NCI-H460 (cell line): ENCODE measurements at regions not wholly inside any gene's neighbourhood (a gene's known extent, or its start where the extent isn't known, plus 50 kb on each side); places are given as distances from the start of the nearest gene placed in this dataset.

Source experiments
- DNase-seq: peaks from one replicate; pipeline ENCODE4 v3.0.0-alpha.2; 2016; ENCODE audit warnings: low read depth; ENCODE audit errors: extremely low read depth

DNA sequence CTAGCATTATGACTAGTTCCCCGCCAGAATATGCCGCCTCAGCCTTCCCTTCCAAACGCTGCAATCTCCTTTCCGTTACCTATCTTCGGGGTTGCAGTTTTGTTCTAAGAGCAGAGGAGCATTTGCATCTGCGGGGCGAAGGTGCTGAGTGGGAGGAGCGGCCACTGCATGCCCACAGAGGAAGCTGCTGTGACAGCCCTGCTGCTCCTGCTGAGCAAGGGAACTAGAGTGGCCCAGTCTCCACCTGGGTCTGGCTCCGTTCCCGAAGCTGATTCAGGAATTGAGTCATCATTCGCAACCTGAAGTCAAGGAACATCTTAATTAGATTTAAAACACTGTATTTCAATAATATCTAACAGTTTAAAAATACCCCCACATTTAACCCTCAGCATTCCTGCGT lies 98.2 kb upstream of the TJP1 start:
- DNase-seq, result no peak

- DNase-seq, result no peak
Measured at GRCh38 chr15:29919380-29919881, 97.2 kb upstream of the TJP1 start.

DNA sequence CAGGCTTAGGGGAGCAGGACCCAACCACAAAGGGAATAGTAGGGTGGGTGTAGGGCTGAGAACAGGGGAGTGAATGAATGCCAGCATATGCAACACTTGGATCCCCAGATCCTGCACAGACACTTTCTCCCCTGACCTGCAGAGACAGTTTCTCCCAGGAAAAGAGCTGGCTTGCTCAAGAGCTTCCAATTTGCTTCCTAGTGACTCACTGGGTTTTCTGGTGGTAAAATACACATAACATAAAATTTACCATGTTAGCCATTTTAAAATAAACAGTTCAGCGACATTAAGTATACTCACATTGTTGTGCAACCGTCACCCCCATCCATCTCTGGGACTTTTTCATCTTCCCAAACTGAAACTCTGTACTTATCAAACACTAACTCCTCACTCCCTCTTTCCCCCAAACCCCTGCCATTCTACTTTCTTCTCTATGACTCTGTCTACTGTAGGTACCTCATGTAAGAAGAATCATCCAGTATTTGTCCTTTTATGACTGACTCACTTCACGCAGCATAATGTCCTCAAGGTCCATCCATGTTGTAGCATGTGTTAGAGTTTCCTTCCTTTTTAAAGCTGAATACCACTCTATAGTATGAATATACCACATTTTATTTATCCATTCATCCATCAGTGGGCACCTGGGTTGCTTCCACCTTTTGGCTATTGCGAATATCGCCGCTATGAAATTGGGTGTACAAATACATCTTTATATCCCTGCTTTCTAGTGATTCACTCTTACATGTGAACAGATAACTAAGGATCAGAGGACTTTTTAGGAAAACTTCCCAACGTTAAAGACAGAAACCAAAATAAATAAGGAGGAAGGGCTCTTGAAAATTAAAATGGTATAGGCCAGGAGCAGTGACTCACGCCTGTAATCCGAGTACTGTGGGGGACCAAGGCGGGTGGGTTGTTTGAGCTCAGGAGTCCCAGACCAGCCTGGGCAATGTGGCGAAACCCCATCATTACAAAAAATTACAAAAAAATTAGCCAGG lies 95.6 kb upstream of the TJP1 start:
- DNase-seq, result no peak

GRCh38 chr15:29914511-29914926 lies 92.3 kb upstream of the TJP1 start:
- no peak for DNase-seq

DNA sequence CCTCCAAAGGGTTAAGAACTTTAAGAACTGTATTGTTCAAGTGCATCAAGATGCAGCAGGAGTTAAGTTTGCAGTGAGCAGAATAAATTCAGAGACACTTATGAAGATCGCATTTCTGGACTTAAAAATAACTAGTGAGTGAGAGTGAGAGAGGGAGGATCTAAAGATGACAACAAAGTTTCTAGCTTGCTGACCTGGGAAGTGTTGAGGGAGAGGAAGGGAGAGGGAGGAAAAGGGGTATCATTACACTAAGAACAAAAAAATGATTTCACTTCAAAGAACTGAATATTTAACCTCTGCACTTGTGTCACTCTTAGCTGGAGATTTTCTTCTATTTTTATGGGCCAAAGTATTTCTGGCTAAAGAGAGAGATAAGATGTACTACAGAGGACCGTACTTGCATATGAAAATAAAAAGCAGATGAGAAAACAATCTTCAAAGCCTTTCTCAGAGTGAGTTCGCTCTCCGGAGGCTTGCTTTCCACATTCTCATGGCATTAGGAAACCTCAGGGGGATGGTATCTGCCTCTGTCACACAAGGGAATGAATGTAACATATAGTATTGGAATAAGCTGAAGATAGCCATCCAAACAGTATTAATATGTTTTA lies 91.4 kb upstream of the TJP1 start:
- DNase-seq, result no peak

- no peak for DNase-seq
Measured at GRCh38 chr15:29911705-29912104, 89.4 kb upstream of the TJP1 start.

DNA sequence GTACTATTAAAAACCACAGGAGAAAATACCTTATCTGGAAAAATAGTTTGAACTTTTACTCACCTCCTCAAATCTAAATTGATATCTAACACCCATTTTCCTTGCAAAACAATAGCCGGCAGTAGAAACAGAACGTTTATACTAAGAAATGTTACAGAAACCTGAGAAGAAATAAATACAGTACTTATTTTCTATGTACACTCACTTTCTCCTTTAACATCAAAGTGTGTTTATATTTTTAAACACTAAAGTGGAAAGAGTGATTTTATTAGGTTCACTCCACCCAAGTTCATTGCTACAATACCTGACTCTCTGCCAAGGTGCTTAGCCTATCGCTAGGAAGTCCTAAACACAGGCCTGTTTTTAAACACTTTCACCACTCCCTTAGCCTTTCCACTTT lies 87.8 kb upstream of the TJP1 start:
- no peak for DNase-seq

DNA sequence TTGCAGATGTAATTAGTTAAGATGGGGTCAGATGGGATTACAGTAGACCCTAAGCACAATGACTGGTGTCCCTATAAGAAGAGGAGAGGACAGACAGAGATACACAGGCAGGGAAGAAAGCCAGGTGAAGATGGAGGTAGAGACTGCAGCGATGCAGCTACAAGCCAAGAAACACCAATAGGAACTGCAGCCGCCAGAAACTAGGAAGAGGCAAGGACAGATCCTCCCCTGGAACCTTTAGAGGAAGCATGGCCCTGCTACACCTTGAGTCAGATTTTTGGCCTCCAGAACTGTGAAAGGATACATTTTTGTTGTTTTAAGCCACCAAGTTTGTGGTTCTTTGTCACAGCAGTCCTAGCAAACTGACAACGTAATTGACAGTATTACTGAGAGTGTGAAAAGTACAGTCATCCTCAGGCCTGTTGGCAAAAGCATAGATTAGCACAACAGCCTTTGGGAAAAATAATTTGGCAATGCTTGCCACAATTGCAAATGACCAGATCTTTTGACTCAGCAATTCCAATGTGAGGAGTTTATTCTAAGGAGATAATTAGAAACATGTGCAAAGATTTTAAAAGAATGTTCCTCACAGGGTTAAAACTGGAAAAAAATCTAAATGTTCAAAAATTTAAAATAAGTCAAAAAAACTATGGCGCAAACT lies 82.6 kb upstream of the TJP1 start:
- DNase-seq, result no peak

DNA sequence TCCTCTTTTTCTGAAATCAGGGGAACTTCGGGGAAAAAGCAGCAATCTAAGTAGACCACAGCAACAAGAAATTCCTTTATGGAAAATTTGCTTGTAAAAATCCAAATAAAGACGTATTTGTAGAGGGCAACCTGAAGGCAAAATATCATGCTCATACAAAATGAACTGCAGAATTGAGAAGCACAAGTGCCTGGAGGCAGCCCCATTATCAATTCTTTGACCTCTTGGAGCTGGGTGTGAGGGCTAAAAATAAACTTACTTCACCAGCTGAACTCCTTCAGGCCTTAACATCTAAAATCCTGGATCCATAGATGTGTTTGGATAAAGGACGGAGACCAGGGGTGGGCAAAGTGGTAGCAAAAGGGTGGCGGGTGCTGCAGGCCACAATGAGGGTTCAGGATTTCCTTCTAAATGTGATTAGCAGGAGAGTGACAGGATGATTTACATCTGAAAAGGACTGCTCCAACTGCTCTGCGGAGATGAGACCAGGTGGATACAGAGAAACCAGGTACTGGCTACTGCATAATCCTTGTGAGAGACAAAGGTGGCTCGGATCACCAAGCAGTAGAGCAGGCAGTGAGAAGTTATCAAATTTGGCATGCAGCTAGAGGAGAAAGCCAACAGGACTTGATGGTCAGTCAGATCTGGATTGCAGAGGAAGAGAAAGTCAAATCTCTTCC lies 81.7 kb upstream of the TJP1 start:
- no peak for DNase-seq

DNA sequence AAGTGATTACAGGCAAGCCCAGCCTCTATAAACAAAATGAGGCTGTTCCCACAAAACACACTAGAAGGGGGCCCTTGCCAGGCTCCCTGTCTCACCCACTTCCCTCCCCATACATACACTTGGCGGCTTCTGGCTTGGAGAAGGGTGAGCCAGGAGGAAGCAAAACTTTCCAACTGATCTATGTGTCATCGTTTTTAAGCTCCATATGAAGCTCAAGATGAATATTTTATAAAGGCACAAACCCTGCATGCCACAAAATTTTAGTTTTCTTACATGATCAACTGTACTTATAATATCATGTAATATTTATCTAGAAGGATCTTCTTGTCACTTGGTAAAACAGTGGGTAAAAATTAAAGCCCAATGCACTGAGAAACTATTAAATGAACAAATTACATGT lies 80.8 kb upstream of the TJP1 start:
- no peak for DNase-seq

DNA sequence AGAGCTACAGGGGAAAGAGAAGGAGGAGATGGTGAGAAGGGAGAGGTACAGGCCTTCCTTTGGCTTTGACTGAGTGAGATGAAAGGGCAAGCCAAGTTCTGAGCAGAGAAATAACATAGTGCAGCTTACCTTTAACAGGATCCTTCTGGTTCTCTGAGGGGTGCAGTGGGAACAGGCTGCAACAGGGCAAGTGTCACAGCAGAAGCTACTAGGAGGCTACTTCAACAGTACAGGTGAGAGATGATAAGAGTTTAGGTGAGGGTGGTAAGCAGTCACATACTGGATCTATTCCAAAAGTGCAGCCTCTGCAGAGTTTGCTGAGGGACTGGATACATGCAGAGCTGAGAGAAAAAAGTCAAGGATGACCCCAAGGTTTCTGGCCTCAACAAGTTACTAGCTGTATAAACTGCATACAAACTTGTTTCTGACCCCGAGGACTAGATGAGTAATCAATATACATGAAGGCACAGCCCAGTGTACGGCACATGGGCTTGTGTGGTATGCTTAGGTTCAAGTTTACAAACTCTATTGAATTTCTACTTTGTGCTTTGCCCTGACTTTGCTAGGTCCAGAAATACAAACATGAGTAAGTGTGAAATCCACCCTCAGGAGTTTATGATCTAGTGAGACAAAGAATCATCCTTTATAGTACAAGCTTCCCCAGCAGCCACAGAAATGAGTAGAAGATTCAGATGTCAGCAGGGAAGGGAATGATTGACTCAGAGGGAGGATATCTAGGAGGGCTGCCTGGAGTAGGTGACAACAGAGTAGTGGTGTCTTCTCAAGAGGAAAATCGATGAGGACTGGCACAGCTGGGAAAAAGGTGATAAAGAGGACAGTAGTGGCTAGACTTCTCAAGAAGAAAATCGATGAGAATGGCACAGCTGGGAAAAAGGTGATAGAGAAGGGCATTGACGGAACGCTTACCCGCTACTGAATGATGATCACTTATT lies 78.2 kb upstream of the TJP1 start:
- peak; percentile 17 for DNase-seq

DNA sequence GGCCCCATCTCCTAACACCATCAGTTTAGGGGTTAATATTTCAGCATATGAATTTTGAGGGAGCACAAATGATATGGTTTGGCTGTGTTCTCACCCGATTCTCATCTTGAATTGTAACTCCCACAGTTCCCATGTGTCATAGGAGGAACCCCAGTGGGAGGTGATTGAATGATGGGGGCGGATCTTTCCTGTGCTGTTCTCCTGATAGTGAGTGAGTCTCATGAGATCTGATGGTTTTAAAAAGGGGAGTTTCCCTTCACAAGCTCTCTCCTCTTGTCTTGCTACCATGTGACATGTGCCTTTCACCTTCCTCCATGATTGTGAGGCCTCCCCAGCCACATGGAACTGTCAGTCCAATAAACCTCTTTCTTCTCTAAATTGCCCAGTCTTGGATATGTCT lies 73.8 kb upstream of the TJP1 start:
- no peak for DNase-seq

GRCh38 chr15:29891096-29891457 lies 68.8 kb upstream of the TJP1 start:
- DNase-seq, result no peak

DNA sequence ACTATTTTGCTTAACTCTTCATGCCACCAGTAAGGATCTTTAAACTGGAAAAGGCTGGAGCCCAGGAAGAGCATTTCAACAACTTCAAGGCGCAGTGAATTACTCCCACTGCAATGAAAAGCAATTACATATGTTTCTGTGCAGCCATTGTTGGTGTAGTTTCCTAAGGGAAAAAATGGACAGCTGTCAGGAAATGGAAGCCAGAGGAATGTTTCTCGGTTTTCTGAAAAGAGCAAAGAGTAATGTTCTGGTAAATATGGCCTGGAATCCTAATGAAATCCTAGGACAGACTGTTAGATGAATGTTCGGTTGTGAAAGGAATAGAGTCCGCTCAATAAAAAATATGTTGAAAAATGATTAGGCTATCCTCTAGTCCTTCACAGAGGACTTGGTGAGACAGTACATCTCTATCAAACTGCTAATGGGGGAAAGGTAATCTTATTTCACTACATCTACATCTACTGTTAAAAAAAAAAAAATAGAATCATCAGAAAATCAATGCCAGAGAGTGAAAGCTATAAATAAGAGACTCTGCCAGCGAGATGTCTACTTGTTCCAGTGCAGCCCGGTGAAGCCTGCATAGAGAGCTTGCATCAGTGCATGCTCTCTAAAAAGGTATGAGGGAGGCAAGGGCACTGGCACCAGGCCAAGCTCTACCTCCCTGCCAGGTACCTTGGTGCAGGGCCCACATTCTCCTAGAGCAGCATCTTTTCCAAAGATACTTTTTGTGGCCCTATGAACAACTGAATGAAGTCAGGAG lies 68.2 kb upstream of the TJP1 start:
- no peak for DNase-seq

- DNase-seq, result no peak
Measured at GRCh38 chr15:29889542-29890329, 67.5 kb upstream of the TJP1 start.

GRCh38 chr15:29888646-29889045 lies 66.4 kb upstream of the TJP1 start:
- no peak for DNase-seq

DNA sequence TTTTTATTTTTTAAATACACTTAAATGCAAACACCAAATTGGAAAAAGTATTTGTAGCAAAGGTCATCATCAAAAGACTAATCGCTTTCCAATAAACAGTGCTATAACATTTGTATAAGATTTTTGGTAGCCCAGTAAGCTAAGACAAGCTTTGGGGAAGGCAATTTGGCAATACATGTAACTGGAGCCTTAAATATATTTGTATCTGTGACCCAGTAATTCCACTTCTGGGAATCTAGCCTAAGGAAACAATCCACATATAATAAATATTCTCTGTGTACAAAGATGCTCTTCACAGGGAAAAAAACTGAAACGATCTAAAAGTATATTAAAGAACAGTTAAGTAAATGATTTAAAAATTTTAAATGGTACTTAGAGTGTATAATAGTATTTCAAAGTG lies 65.5 kb upstream of the TJP1 start:
- no peak for DNase-seq

- DNase-seq, result no peak
Measured at GRCh38 chr15:29885183-29885582, 62.9 kb upstream of the TJP1 start.
